Frontal cortex (tissue), 3 donors: ENCODE measurements at regions not wholly inside any gene's neighbourhood (a gene's known extent, or its start where the extent isn't known, plus 50 kb on each side); places are given as distances from the start of the nearest gene placed in this dataset.

ENCODE experiments used
- DNase-seq, 2 donors: peaks; one replicate each; pipeline ENCODE4 v3.0.0; 2012; ENCODE audit warnings: low spot score in 2 of 2
- FAIRE-seq: peaks from 2 replicates; lab custom pipeline; 2012; peaks lifted over from hg19 to GRCh38; lab: Jason Lieb, UNC
- donor health status: control.
- donor health status: control.
- donor health status: control.

DNA sequence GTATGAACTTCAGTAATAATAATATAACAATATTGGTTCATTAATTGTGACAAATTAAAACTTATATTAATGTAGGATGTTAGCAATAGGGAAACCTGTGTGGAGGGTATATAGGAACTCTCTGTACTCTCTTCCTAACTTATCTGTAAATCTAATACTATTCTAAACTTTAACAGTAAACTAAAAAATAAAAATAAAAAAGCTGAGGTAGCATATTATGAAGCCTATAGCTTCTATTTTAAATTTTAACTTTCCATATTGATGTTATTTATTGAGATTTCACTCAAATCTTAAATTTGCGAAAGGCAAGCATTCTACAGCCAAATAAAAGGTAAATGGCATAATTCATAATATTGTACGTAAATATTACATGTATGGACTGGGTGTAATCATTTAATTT lies 326.4 kb downstream of the MEI4 start:
- FAIRE-seq = no peak

DNA sequence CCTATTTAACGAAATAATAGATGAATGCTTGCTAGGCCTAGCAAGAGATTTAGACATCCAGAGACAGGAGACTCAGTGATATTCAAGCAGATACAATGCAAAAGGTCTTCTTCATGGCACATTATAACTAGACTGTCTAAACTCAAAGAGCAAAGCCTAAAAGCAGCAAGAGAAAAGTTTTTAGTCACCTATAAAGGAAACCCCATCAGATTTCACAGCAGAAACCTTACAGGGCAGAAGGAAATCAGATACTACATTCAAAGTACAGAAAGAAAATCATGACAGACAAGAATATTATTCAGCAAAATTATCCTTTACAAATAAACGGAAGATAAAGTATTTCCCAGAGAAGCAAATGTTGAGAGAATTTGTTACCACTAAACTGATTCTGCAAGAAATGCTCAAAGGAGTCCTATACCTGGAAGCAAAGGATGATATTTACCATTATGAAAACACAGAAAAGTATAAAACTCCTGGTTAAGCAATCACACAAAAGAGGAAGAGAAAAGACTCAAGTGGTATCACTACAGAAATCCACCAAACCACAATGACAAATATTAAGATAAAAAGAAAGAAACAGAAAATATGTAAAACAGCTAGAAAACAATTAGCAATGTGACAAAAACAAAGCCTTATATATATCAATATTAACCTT lies 333.7 kb downstream of the MEI4 start:
- no peak for FAIRE-seq
- DNase-seq = no peak

More for the DNA sequence above, 326.4 kb downstream of the MEI4 start:
- no peak for DNase-seq

- FAIRE-seq = no peak
- no peak for DNase-seq
Measured at GRCh38 chr6:77987035-77987384, 334.2 kb downstream of the MEI4 start.

DNA sequence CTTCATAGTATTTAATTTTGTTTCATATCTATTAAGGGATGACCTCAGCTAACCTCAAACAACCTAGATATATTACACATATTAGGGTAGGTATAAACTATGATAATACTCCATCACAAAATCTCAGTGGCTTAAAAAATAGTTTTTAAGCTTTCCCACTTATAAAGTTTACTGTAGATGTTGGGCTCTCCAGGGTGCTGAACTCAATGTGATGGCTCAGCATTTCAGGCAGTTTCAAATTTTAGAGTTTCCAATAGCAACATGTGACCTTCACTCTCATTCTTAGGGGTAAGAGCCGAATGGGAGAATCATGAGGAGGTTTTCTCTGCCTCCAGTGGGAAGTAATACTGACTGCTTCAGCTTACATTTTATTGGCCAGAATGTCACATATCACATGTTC lies 357.3 kb downstream of the MEI4 start:
- FAIRE-seq = no peak
- DNase-seq = no peak

- no peak for FAIRE-seq
Measured at GRCh38 chr6:78020586-78020985, 367.7 kb downstream of the MEI4 start.

GRCh38 chr6:78025502-78025901 lies 372.7 kb downstream of the MEI4 start:
- FAIRE-seq = no peak
- DNase-seq = no peak

More at GRCh38 chr6:78020586-78020985, 367.7 kb downstream of the MEI4 start:
- no peak for DNase-seq

DNA sequence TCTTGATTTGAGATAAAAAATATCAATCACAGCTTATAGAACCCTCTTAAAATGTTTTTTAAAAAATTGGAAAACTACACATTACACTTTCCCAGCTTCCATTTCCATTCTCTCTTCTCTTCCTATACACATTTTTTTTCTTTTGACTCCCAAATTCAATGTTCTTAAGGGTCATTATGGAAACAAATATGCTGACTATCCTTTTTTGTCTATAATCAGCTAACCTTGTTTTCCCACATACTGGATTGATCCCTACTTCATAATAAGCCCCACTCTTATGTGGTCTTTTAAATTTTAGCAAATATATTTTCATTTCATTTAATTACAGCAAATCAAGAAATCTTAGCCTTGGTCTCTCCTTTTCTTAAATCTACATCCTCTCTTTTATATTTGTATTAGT lies 378.4 kb downstream of the MEI4 start:
- FAIRE-seq (no peak), DNase-seq (no peak)

DNA sequence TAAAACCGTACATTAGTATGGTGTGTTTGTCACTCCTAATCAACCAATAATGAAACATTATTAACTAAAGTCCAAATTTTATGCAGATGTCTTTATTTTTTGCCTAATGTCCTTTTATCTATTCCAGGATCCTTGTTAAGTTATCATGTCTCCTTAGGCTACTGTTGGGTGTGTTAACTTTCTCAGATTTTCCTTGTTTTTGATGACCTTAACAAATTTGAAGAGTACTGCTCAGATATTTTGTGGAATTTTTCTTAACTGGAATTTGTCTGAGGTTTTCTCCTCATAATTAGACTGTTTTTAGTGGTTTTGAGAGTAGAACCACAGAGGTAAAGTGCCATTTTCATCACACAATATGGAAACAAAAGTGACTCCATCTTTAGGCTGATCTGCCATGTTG lies 406.3 kb downstream of the MEI4 start:
- FAIRE-seq = no peak
- no peak for DNase-seq

GRCh38 chr6:78062993-78063392 lies 410.2 kb downstream of the MEI4 start:
- DNase-seq (no peak), FAIRE-seq (no peak)

GRCh38 chr6:78076371-78076770 lies 423.5 kb downstream of the MEI4 start:
- no peak for DNase-seq
- no peak for FAIRE-seq

DNA sequence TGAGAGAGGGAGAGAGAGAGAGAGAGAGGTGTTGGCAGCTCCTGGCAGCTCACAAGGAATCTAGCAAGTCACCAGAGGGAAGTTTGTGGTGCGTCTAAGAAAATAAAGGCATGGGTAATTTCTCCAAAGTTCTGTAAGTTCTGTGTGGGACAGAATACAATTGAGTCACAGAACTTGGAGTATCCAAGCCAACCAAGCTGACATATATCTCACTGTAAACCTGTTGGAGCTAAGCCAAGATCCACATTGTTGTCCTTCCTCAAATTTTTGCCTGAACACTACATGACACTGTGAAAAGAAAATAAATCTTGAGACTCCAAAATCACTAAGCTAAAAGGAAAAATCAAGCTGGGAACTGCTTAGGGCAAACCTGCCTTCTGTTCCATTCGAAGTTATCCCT lies 436.7 kb downstream of the MEI4 start:
- DNase-seq = no peak

DNA sequence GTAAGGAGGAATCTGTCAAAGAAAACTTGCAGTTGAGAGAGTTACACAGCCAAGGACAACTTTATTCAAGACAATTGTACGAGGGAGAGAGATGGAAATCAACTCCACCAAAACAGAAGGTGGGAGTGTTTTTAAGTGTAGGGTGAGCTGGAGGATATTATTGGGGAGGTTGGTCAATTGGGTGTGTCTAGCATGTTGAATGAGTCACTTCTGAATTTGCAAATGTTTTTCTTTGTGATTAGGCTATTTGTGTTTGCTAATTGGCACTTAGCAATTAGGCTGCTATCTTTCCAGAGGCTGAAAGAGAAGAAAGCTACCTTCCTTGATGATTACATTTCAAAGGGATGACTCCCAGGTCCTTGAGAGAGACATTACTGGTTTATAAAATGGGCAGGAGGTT lies 441.1 kb downstream of the MEI4 start:
- FAIRE-seq (no peak), DNase-seq (no peak)

More for the DNA sequence above, 436.7 kb downstream of the MEI4 start:
- FAIRE-seq = no peak

- FAIRE-seq = no peak
- no peak for DNase-seq
Measured at GRCh38 chr6:78101387-78101786, 448.5 kb downstream of the MEI4 start.

- DNase-seq (no peak), FAIRE-seq (no peak)
Measured at GRCh38 chr6:78110641-78111040, 457.8 kb downstream of the MEI4 start.

GRCh38 chr6:78117966-78118365 lies 465.1 kb downstream of the MEI4 start:
- FAIRE-seq (no peak), DNase-seq (no peak)

DNA sequence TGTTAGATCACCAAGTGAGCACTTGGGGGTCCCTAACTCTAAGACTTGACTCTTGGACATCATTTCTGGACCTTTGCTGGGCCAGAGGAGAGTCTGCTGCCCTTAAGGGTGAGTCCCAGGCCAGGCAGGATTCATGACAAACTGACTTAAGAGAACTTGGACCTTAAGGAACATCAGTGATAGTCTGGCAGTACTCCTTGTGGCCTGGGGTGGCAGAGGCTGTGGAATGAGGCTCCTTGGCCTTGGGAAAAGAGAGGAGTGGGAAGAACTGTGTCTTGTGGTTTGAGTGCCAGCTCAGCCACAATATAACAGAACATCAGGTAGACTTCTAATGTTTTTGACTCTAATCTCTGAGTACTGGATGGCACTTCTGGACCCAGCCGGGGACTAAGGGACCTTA lies 478.7 kb downstream of the MEI4 start:
- DNase-seq = no peak
- FAIRE-seq = no peak

DNA sequence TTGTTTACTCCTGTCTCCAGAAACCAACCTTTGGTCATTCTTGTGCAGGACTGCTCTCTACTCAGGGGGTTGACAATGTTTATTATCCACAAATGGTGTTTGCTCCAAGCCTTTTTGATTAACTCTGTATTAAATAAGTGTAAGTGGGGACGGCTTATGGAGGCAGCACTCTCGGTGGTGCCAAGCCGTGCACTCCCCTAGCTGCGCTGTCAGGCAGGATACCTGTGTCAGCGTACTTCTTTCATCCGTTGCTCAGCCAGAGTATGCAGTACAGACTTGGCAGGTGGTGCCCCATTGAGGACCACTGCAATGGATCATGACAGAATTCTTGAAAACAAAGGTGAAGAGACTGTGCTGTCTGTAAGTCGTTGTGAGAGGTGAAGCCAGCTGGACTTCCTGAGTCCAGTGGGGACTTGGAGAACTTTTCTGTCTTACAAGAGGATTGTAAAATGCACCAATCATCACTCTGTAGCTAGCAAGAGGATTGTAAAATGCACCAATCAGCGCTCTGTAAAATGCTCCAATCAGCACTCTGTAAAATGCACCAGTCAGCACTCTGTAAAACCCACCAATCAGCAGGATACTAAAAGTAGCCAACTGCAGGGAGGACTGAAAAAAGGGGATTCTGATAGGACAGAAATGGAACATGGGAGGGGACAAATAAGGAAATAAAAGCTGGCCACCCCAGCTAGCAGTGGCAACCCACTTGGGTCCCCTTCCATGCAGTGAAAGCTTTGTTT lies 480.0 kb downstream of the MEI4 start:
- DNase-seq = no peak
- no peak for FAIRE-seq

- no peak for DNase-seq
- no peak for FAIRE-seq
Measured at GRCh38 chr6:78150425-78150824, 497.6 kb downstream of the MEI4 start.

- FAIRE-seq = no peak
- no peak for DNase-seq
Measured at GRCh38 chr6:78153976-78154375, 501.1 kb downstream of the MEI4 start.

DNA sequence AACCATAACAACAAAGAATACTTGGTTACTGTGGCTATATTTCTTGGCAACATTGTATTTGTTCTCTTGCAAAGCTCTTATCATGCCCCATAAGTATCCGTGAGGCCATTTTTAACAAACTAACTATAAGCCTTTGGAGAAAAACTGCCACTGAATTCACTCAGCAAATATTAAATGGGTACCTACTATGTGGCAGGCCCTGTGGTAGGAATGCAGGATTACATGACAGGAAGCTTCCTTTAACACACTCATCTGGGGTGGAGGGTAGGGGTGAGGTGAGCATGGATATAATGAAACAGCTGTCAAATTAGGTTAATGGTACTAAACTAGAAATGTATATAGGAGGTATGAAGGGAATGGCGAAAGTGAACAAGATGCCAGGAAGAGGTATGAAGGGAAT lies 504.8 kb downstream of the MEI4 start:
- DNase-seq = no peak
- no peak for FAIRE-seq

DNA sequence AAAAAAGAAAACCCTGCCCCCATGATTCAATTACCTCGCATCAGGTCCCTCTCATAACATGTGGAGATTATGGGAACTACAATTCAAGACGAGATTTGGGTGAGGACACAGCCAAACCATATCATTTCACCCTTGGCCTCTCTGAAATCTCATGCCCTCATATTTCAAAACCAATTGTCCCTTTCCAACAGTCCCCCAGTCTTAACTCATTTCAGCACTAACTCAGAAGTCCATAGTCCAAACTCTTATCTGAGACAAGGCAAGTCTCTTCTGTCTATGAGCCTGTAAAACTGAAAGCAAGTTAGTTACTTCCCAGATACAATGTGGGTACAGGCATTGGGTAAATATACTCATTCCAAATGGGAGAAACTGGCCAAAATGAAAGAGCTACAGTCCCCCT lies 536.1 kb downstream of the MEI4 start:
- DNase-seq = no peak
- no peak for FAIRE-seq

DNA sequence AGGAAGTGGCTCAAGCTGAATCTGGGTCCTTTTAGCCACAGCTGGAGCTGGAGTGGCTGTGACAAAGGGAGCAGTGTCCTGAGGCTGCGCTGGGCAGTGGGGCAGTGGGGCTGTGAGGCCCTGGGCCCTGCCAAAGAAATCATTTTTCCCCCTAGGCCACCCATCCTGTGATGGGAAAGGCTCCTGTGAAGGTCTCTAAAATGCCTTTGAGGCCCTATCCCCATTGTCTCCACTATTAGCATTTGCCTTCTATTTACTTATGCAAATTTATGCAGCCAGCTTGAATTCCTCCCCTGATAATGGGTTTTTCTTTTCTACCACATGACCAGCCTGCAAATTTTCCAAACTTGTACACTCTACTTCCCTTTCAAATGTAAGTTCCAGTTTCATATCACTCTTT lies 539.2 kb downstream of the MEI4 start:
- DNase-seq = no peak
- FAIRE-seq = no peak
